SK-N-SH (cell line): ENCODE measurements at regions not wholly inside any gene's neighbourhood (a gene's known extent, or its start where the extent isn't known, plus 50 kb on each side); places are given as distances from the start of the nearest gene placed in this dataset.

ENCODE experiments used
- EP300 ChIP-seq, 2 experiments: IDR thresholded peaks; 2 replicates each; pipeline versions ENCODE4 v1.4.0 to v1.6.1; 2012; ENCODE audit warnings: borderline replicate concordance in 1 of 2, low read depth in 1 of 2, low read length in 1 of 2
- EZH2phosphoT487 ChIP-seq: fragments of 200-600 bp; sonication (generic); IDR thresholded peaks from 2 replicates; pipeline ENCODE4 v1.6.1; 2017; ENCODE audit warnings: low read depth, mixed run types, mild to moderate bottlenecking, antibody characterized with exemption, moderate library complexity, borderline replicate concordance
- FOXM1 ChIP-seq: IDR thresholded peaks from 2 replicates; pipeline ENCODE4 v1.4.0; 2012; ENCODE audit warnings: low read depth, mild to moderate bottlenecking
- JUND ChIP-seq: IDR thresholded peaks from 2 replicates; pipeline ENCODE4 v1.4.0; 2012
- TF ChIP-seq, protein P1 (sequence below): fragments of 200-600 bp; sonication (generic); IDR thresholded peaks from 2 replicates; pipeline ENCODE4 v1.6.1; 2017; ENCODE audit warnings: antibody characterized with exemption, mild to moderate bottlenecking, moderate library complexity
- TF ChIP-seq, protein P2 (sequence below): IDR thresholded peaks from 2 replicates; pipeline ENCODE4 v1.6.1; 2012; ENCODE audit warnings: mild to moderate bottlenecking, low read depth, low read length, moderate library complexity
- TF ChIP-seq, protein P3 (sequence below): IDR thresholded peaks from 2 replicates; pipeline ENCODE4 v1.4.0; 2012; ENCODE audit warnings: low read depth

DNA sequence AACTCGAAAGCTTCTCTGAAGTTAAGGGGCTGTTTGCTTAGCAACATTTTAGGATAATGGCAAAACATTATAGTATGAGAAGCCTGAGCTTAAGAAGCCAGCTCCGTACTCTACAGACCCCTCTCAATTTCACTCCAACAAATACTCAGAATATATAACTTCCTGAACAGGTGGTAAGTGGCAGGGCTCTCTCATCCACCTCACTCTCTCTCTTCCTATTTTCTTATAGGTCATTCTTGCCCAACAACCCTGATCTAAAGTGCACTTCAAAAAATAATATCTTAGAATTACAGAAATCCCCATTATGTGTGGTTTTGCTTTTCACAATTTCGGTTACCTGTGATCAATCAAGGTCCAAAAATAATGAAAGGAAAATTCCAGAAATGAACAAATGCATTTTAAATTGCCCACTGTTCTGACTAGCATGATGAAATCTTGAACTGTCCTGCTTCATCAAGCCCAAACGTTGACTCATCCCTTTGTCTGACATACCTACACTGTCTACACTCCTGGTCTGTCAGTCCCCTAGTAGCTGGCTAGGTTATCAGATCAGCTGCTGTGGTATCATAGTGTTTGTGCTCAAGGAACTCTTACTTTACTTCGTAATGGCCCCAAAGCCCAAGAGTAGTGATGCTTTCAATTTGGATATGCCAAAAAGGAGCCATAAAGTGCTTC lies 122.8 kb upstream of the COL5A2 start:
- TF ChIP-seq EP300 (IDR thresholded peaks at IDR 0.05; ENCODE audit: borderline replicate concordance in 1 of 2, low read depth in 1 of 2, low read length in 1 of 2) (no peak), EZH2phosphoT487 (no peak), JUND (no peak), FOXM1 (no peak)
- TF ChIP-seq, protein P1, sequence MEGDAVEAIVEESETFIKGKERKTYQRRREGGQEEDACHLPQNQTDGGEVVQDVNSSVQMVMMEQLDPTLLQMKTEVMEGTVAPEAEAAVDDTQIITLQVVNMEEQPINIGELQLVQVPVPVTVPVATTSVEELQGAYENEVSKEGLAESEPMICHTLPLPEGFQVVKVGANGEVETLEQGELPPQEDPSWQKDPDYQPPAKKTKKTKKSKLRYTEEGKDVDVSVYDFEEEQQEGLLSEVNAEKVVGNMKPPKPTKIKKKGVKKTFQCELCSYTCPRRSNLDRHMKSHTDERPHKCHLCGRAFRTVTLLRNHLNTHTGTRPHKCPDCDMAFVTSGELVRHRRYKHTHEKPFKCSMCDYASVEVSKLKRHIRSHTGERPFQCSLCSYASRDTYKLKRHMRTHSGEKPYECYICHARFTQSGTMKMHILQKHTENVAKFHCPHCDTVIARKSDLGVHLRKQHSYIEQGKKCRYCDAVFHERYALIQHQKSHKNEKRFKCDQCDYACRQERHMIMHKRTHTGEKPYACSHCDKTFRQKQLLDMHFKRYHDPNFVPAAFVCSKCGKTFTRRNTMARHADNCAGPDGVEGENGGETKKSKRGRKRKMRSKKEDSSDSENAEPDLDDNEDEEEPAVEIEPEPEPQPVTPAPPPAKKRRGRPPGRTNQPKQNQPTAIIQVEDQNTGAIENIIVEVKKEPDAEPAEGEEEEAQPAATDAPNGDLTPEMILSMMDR = no peak
- TF ChIP-seq, protein P2, sequence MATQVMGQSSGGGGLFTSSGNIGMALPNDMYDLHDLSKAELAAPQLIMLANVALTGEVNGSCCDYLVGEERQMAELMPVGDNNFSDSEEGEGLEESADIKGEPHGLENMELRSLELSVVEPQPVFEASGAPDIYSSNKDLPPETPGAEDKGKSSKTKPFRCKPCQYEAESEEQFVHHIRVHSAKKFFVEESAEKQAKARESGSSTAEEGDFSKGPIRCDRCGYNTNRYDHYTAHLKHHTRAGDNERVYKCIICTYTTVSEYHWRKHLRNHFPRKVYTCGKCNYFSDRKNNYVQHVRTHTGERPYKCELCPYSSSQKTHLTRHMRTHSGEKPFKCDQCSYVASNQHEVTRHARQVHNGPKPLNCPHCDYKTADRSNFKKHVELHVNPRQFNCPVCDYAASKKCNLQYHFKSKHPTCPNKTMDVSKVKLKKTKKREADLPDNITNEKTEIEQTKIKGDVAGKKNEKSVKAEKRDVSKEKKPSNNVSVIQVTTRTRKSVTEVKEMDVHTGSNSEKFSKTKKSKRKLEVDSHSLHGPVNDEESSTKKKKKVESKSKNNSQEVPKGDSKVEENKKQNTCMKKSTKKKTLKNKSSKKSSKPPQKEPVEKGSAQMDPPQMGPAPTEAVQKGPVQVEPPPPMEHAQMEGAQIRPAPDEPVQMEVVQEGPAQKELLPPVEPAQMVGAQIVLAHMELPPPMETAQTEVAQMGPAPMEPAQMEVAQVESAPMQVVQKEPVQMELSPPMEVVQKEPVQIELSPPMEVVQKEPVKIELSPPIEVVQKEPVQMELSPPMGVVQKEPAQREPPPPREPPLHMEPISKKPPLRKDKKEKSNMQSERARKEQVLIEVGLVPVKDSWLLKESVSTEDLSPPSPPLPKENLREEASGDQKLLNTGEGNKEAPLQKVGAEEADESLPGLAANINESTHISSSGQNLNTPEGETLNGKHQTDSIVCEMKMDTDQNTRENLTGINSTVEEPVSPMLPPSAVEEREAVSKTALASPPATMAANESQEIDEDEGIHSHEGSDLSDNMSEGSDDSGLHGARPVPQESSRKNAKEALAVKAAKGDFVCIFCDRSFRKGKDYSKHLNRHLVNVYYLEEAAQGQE = no peak
- TF ChIP-seq, protein P3, sequence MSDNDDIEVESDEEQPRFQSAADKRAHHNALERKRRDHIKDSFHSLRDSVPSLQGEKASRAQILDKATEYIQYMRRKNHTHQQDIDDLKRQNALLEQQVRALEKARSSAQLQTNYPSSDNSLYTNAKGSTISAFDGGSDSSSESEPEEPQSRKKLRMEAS = no peak
